ENCODE measurements at regions not wholly inside any gene's neighbourhood (a gene's known extent, or its start where the extent isn't known, plus 50 kb on each side); places are given as distances from the start of the nearest gene placed in this dataset.
A peak's percentile ranks its signal among the peaks of the same experiment; 100 is the strongest.
"Not testable (repeated sequence)": the region's sequence is repeated elsewhere in the genome, so short reads cannot be mapped to it uniquely, and the experiment has no call there.

DNA sequence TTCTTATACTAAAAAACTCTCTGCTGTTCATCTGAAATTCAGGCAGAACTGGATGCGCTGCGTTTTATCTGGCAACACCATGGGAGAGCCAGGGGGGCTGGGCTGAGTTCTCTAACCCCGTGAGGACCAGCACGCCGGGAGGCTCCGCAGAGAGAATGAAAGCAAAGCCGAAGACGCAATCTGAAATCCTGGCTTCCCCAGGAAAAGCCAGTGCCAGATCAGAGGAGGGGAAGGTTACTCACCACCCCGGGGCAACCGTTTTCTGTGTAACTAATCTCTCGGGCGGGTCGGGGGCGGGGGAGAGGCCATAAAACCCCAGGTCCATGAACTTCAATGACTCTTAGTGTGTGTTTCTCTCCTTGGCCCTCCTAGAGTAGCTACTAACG, 99.4 kb downstream of the SHANK2 start (continued):
- no peak for TF ChIP-seq REST (IDR thresholded peaks at IDR 0.05; ENCODE audit: unreplicated experiment)

DNA sequence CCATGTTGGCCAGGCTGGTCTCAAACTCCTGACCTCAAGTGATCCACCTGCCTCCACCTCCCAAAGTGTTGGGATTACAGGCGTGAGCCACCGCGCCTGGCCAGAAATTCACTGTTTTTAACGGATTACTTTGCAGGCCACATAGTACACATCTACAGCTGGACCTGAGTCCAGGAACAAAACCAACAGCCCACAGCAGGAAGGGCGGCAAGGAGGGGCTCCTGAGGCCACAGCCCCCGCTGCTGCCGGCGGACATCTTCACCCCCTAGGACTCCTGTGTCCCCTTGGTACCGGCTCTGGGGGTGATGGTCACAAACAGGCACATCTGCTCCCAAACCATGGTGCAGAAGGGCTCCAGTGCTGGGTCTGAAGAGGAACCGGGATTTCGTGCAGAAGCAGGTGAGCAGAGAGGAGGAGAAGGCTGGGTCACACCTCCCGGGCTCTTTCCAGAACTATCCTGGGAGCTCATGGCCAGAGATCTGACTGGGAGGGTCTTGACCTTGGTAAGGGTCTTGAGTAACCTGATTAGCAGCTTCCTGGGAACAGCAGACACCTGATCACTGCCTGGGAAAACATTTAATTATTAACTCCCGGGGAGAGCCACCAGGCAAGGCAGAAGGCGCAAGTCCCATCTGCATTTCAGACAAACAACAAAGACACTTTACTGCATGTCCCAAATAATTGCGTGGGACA, 99.9 kb downstream of the SHANK2 start:
- H3K9me3 Mint-ChIP-seq; H3K36me3 ChIP-seq (ENCODE audit: insufficient read depth); H3K27me3 ChIP-seq (ENCODE audit: insufficient read depth); H3K9me2 ChIP-seq (ENCODE audit: insufficient read depth); DNase-seq (ENCODE audit: low spot score); H4K20me1 ChIP-seq (replicated peaks; ENCODE audit: insufficient read depth); H2AFZ ChIP-seq; H3F3A ChIP-seq (replicated peaks; ENCODE audit: low read depth); H3K27ac ChIP-seq (ENCODE audit: low read depth); H3K4me3 ChIP-seq; ATAC-seq: not testable (repeated sequence)
- peak overlapping the region; percentile 57 for H3K4me2 ChIP-seq
- Mint-ChIP-seq H3K4me1 (peaks cover 41% of the 10 kb centered on the region), H3K4me3 (peak overlapping the region; percentile 36; the same call in 1 of the 3 replicates), H3K27ac (peak overlapping the region; percentile 78), H3K36me3 (ENCODE audit: low read depth) (peaks cover 30% of the 10 kb centered on the region), H3K27me3 (ENCODE audit: insufficient read depth, low read depth, poor library complexity) (peaks cover 22% of the 10 kb centered on the region)
- H3K4me1 ChIP-seq (ENCODE audit: insufficient read depth): peaks cover 12% of the 10 kb centered on the region
- peaks cover 18% of the 10 kb centered on the region for H3K79me2 ChIP-seq (replicated peaks; ENCODE audit: insufficient read depth)

- Histone ChIP-seq H3K79me2 (replicated peaks; ENCODE audit: insufficient read depth) (peaks cover 11% of the 10 kb centered on the region), H3K4me3 (no peak overlapping the region), H3K4me1 (ENCODE audit: insufficient read depth) (peaks cover 12% of the 10 kb centered on the region), H3K27me3 (ENCODE audit: insufficient read depth) (no peaks in the 10 kb centered on the region), H3K9me2 (ENCODE audit: insufficient read depth) (no peaks in the 10 kb centered on the region), H3K36me3 (ENCODE audit: insufficient read depth) (no peaks in the 10 kb centered on the region), H3F3A (replicated peaks; ENCODE audit: low read depth) (no peaks in the 10 kb centered on the region), H3K4me2 (no peak overlapping the region), H3K27ac (ENCODE audit: low read depth) (no peak overlapping the region), H4K20me1 (replicated peaks; ENCODE audit: insufficient read depth) (peaks cover 3% of the 10 kb centered on the region), H2AFZ (no peak overlapping the region)
- H3K4me3 Mint-ChIP-seq: no peak overlapping the region
- ATAC-seq (no peak), DNase-seq (ENCODE audit: low spot score) (no peak)
- no peak overlapping the region for H3K27ac Mint-ChIP-seq
- H3K36me3 Mint-ChIP-seq (ENCODE audit: low read depth): peaks cover 33% of the 10 kb centered on the region
- TF ChIP-seq REST (IDR thresholded peaks at IDR 0.05; ENCODE audit: unreplicated experiment) (no peak), STAT1 (IDR thresholded peaks at IDR 0.05; ENCODE audit: unreplicated experiment) (no peak), POLR2AphosphoS5 (IDR thresholded peaks at IDR 0.05; ENCODE audit: low read depth) (no peak), EZH2 (IDR thresholded peaks at IDR 0.05; ENCODE audit: low read depth, unreplicated experiment) (no peak)
- H3K4me1 Mint-ChIP-seq: peaks cover 45% of the 10 kb centered on the region
- peaks cover 22% of the 10 kb centered on the region for H3K27me3 Mint-ChIP-seq (ENCODE audit: insufficient read depth, low read depth, poor library complexity)
- H3K9me3 Mint-ChIP-seq: peaks cover 8% of the 10 kb centered on the region
Measured at GRCh38 chr11:71151561-71151960, 100.8 kb downstream of the SHANK2 start.
